Cardiac septum (tissue), 1 donor: ENCODE measurements at regions not wholly inside any gene's neighbourhood (a gene's known extent, or its start where the extent isn't known, plus 50 kb on each side); places are given as distances from the start of the nearest gene placed in this dataset.

Source experiments
- DNase-seq: peaks from one replicate; pipeline ENCODE4 v3.0.0-alpha.2; 2020; ENCODE audit warnings: low spot score
- intact Hi-C: fragments of 100-400 bp; cut with DNase I; formaldehyde crosslinking; loops from one replicate; pipeline ENCODE4 v1.14.0; 2022
- donor health status: DM: no; HTN: no; CAD: no.

DNA sequence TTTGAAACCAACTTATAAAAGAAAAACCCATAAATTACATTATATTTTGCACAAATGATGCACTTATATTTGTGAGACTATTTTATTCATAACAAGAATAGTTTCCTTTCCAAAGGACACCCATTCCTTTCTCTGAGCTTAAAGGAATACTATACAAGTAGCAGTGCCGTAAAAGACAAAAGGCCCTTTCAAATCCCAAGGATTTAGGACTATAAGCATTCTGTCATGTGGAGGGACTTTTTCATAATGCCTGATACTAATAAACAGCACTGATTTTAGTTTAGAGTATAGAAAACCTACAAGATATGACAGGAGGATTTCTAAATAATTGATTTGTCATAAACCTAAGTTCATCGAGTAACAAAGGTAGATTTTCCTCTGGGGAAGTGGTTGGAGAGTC, 1134.2 kb upstream of the ZEB2 start:
- intact Hi-C loops, result no loop called here
- no peak for DNase-seq

DNA sequence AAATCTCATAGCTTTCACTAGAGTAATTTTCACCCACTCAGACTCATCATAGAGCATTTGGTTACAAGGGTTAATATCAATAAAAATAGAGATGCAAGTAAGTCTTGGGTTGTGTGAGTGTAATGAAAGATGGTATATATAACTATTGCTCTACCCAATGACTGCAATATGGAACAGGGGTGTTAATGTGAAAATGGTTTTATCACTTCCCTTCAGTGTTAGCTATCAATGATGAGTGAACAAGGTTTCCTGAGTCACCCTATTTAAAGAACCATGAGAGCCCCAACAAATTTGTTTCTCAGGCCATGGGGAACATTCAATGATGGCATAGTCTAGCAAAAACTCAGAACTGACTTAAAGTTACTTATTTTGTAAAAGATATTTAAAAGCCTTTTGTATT, 1133.6 kb upstream of the ZEB2 start:
- intact Hi-C loops, result no loop called here
- DNase-seq, result no peak

DNA sequence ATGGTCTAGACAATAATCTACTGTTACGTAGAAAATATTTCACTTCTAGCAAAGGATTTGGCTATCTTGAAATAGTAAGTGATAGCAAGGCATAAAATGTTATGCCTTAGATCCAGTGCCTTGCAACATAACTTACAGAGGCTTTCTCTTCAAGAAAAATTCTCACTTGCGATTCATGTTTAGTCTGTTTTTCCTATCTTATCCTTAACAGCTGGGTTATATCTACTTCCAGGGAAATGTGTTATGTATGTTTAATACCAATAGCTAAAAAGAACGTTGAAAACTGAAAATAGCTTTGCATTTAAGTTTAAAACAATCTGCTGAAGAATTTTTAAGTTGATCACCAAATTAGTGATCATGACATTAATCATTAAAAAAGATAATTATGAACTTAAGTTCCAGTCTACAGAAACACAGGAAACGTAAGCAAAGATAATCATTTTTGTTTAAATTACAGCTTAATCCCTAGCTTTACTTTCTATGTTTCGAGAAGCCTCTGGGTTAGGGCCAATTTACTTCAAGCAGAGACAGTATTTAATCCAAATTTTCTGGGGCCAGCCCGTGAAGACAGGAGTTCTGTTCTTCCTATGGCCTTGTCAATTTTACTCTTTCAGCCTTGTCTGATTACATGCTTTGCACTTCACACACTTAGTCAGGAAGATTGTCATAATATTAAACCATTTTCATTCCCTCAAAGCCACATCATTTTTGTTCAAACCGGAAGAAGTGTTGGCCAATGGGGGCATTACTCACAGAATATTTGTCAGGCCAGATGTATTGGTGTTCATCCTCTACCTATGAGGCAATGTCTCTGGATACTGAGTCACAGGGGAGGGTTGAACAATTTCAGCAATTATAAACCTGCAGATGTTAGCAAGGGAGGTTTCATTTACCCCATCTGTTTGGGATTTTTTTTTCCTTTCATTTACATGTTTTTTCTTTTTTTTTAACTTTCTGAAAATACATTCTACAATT, 1132.9 kb upstream of the ZEB2 start:
- intact Hi-C loops, result no loop called here
- DNase-seq, result no peak

DNA sequence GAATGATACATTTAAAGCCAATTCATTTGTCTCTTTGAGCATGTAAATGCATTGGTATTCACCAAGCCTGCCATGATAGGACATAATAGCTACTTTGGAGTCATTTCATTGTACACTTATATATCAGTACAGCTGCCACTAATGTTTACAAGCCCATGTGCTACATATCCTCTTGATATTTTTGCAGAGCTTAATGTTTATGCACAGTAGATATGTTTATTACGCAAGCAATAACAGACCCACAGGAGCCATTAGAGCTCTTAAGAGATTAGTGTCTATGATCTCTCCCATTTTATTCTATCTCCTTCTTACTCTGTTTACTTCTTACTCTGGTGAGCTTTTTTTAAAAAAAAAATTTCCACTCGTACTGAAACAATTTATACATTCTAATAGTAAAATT, 1132.1 kb upstream of the ZEB2 start:
- intact Hi-C loops, result no loop called here
- no peak for DNase-seq

DNA sequence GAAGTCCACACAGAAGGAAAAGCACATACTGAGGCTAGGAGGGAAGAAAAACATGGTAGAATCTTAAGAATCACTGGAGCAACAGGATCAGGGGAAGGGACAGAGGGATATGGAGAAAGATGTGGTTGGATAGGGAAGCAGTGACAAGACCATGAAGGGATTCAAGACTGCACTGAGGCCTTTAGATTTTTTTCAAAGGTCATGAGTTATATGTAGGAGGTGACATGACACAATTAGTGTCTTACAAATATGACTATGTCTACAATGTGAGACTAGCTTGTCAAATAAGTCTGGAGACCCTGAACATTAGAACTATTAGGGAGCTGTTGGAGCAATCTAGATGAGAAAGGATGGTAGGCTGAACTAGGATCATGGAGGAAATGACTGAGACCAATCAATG, 1130.3 kb upstream of the ZEB2 start:
- intact Hi-C loops, result no loop called here
- no peak for DNase-seq

DNA sequence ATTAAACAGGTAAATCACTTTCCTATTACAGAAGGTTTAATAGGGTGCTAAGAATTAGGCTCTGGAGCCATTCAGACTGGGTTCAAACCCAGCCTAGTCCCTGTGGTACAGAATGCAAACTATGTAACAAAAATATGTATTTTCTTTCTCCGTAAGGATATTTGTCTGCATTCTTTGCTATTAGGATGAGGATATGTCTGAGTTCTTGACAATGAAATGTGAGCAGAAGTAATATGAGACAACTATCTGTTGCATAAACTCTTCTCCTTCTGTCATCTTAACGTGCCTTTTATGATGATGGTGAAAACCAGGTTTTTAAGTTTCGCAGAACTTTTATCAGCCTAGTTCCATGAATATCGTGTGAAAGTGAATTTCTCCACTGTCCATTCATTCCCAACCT, 1129.1 kb upstream of the ZEB2 start:
- no peak for DNase-seq
- intact Hi-C loops, result no loop called here

DNA sequence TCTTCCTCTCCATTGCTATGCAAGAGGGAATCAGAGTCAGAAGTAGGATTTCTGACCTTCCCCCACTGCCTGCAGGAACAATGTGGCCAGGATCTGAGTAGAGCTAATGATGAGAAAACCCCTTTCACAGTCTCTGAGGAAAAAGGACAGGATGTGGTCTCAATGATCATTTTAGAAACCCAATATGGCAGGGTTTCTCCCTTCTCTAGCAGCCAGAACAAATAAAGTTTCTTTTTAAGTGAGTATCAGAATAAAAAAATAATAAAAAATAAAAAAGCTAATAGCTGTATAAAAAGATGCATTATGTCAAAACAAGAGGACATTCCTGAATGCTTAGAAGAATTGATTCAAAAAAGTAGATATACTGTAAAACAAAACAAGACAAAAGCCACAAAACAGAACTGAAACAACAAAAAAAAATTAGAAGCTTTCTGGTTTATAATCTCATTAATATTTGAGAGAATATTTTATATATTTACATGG, 1124.9 kb upstream of the ZEB2 start:
- no peak for DNase-seq
- intact Hi-C loops, result no loop called here

DNA sequence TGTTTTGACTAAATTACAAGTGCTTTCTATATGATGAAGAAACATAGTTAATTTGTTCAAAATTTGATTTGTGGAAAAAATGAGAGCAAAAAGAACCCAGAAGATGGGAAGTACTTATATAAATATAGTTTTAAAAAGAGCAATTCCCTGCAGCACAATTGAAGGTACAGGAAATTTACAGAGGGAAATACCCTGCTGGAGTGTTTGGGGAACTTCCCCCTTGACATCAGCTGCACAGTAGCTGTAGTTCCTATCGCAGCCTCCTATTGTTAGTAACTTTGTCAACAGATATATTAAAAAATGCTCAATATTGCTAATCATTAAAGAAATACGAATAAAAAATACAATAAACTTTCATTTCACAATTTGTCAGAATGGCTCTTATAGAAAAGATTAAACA, 1118.8 kb upstream of the ZEB2 start:
- DNase-seq, result no peak
- intact Hi-C loops, result no loop called here

DNA sequence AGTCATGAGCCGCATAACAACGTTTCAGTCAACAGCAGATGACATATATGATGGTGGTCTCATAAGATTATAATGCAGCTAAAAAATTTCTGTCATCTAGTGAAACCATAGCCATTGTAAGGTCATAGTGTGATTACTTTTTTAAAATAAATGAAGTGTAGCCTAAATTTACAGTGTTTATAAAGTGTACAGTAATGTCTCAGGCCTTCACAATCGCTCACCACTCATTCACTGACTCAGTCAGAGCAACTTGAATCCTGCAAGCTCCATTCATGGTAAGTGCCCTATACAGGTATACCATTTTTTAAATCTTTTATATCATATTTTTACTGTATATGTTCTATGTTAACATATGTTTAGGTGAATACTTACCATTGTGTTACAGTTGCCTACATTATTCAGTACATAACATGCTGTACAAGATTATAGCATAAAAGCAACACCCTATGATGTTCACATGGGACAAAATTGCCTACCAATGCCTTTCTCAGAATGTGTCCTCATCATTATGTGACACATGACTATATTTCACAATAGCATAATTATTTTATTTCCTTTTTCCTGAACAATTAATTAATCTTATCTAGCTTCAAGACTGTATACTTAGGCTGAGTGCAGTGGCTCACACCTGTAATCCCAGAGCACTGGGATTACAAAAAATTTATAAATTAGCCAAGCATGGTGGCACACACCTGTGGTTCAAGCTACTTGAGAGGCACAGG, 1115.9 kb upstream of the ZEB2 start:
- intact Hi-C loops, result no loop called here
- no peak for DNase-seq

DNA sequence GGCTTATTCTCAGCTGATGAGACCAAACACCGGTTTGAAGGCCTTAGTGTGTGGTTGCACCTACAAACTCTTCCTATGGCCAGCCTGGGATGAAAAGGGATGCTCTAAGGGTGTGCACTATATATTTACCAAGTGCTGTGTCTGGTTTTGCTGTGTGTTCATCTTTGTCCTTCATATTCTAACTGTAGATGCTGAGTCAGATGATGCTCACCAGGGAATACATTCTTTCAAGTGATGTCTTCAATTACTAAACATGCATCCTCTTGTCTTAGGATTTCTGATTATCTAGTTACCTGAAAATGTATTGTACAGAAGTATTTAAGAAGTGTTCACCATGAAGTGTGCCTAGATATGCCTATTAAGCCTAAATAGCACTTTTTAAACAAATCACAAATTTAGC, 1111.6 kb upstream of the ZEB2 start:
- intact Hi-C loops, result no loop called here
- DNase-seq, result no peak

DNA sequence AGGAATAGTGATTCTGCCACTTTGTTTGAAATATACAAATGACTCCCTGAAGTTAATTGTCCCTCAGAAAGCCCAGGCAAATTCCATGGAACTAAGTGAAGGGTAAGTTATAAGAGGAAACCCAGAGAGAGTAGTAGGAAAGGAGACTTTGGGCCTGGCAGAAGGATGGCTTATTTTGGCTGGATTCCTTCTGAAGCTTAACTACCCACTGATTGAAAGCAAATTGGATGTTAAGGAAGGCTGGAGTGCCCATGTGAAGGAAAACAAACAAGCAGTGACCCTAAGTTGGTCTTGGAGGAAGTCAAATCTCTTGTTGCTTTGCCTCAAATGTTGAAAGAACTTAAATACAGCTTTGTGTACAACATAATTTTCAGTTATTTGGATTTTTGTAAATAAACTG, 1106.4 kb upstream of the ZEB2 start:
- no peak for DNase-seq
- intact Hi-C loops, result no loop called here

DNA sequence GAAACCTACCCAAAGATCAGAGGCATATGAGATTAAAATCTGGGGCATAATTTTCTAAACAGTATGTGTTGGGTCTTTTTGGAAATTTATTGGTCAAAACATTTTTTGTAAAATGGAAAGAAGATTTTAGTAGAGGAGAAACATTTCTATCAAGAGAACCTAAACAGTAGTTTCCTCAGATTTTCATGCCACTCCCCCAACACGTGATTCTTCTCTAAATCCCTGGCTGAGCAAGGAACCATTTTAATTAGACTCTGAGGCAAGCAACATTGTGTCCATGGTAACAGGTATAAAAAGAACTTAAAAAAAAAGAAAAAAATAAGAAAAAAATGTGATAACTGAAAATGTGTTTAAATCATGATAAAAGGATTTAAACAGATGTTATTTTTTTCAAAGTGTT, 1105.2 kb upstream of the ZEB2 start:
- DNase-seq, result no peak
- intact Hi-C loops, result no loop called here

DNA sequence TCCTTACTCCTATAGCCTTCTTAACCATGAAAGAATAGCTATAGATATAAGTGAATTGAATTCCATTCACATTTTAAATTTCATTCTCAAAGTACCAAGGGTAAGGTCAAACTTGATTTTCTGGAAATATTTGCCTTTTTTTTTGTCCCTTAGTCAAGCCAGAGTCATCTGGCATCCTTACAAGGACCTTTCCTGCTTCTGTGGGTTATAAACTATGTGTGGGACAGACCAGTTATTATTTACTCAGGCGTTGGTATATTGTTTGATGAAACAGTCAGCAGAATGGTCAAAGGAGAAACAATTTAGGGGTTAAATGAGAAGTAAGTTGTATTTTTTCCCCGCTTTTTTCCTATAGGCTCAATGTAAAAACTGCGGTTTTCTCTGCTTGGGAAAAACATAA, 1103.2 kb upstream of the ZEB2 start:
- no peak for DNase-seq
- intact Hi-C loops, result no loop called here

DNA sequence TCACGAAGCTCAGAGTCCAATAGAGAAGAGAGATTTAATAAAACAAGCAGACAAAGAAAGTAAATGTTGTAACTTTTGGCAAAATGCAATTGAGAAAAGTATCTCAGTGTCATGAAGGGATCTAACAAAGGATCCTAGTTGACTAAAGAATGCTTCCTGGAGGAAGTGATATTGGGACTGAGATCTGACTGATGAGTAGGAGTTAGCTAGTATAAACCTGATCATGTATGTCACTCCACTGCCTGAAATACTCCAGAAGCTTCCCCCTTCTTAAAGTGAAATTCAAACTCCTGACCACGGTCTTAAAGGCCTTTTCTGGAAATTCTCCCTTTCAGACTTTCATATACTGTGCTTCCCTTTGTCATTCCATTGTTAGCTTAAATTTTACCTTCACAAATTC, 1102.4 kb upstream of the ZEB2 start:
- DNase-seq, result no peak
- intact Hi-C loops, result no loop called here

DNA sequence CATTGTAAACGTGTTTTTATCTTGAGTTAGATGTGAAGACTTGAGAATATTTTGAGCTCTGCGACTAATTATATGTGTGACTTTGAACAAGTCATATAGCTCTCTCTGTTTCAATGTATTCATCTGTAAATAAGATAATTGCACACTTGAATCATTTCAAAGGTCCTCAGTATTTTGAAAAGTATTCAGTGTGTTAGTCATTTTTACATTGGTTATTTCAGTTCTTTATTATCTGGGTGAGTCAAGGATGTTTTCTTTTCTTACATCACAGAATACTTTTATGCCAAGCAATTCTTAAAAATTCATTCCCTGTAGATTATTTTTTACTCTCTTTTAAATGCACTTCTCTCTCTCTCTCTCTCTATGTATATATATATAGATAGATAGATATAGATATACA, 1098.0 kb upstream of the ZEB2 start:
- no peak for DNase-seq
- intact Hi-C loops, result no loop called here

DNA sequence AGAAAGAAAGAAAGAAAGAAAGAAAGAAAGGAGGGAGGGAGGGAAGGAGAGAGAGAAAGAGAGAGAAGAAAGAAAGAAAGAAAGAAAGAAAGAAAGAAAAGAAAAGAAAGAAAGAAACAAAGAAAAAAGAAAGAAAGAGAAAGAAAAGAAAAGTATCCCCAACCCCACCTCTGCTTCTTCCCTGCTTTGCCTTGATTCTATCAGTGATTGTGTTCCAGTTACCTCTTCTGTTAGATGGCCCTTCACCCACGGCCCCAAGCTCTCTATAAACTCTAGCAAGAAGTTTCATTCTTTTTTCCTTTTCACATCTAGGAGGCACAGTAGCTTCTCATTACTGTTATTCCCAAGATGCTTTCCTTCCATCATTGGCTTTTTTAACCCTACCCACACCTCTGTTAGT, 1097.5 kb upstream of the ZEB2 start:
- DNase-seq, result no peak
- intact Hi-C loops, result no loop called here

DNA sequence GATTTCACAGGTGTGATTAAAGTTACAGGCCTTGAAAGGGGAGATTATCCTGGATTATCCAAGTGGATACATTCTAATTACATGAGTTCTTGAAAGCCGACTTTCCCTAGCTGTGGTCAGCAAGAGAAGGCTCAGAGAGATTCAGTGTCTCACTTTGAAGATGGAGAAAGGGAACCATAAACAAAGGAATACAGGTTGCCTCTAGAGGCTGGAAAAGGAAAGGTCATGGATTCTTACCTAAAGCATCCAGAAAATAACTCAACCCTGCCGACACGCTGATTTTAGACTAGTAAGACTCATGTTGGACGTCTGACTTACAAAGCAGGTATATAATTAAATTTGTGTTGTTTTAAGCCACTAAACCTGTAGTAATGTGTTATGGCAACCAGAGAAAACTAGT, 1095.7 kb upstream of the ZEB2 start:
- intact Hi-C loops, result no loop called here
- DNase-seq, result no peak

DNA sequence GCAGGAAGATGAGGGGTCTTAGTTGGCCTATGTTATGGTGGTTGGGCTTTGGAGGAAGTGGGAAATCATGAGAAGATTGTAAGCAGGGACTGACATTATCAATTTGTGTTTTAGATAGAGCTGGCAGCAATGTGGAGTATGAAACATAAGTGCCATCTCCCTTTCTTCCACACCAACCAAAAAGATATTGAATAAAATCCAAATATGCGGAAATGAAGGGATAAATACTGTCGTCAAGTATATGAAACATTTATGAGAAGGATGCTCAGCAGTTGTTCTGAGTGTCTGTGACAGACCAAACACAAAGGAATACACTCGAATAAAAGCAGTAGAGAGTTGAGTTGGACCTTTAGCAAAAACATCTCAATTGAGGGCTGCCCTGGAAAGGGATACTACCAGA, 1090.0 kb upstream of the ZEB2 start:
- no peak for DNase-seq
- intact Hi-C loops, result no loop called here

DNA sequence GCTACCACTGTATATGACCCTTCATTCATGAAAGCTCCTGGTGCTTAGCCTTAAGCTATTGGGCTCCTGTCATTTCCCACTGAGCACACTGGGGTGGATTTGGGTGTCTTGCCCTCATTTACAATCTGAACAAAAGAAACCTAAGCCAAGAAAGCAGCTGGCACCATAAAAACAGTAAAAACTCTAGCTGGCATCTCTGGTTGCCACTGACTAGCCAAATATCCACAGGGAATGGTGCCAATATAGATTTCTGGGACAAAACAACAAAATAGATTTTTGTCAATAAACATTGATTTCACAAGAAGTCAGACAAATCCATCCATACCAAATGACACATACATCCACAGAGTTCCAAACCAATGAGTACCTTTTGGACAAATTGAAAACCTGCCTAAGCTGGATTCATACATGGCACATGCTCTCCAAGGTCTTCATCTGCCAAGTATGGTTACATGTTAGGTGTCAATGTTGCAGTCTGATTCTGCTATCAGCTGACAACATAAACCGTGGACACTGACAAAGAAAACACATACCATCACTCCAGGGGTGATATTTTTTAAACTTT, 1081.5 kb upstream of the ZEB2 start:
- DNase-seq, result no peak
- intact Hi-C loops, result no loop called here

DNA sequence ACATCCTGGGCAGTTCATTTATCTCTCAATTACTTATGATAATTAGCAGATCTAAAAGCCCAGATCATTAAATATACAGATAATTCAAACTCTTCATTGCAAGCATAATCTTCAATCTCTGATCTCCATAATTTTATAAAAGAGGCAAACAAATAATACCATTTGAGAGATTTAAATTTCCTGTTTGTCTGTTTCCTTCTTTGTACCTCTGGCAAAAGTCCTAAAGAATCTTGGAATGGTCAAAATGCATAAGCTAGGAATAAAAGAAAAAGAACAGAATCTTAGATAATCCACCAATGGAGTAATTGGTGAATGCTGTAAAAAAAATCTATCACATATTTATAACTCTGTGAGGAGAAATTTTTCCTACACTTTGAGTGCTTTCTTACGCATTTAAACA, 1080.9 kb upstream of the ZEB2 start:
- no peak for DNase-seq
- intact Hi-C loops, result no loop called here

DNA sequence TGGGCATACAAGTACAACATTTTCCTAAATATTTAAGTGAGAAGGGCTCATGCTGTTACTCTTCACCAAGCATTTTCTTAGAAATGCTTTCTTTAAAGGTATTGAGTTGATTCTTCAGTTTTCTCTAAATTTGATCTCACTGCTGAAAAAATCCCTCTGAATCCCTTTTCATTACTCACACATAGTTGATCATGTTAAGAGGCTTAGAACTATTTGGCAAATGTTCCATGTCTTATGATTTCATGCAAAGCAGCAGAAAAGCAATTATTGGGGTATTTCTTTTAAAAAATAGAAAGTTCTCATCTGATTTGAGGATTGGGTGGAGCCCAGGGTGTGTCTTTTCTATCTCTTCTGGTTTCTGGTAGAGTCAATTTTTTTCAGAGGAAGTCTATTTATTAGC, 1079.8 kb upstream of the ZEB2 start:
- no peak for DNase-seq

More for the DNA sequence above, 1079.8 kb upstream of the ZEB2 start:
- intact Hi-C loops, result no loop called here
